Neural progenitor cell (in vitro differentiated cells): ENCODE measurements at regions not wholly inside any gene's neighbourhood (a gene's known extent, or its start where the extent isn't known, plus 50 kb on each side); places are given as distances from the start of the nearest gene placed in this dataset.

Experiments
- DNase-seq: peaks from one replicate; pipeline ENCODE4 v3.0.0-alpha.2; 2016; ENCODE audit warnings: low spot score
- H2AFZ ChIP-seq: fragments of 200-600 bp; sonication (generic); replicated peaks from 2 replicates; pipeline ENCODE4 v1.6.1; 2016; ENCODE audit warnings: antibody characterized with exemption
- H3F3A ChIP-seq: fragments of 200-600 bp; sonication (generic); 2 replicates; pipeline ENCODE4 v1.6.1; 2016; ENCODE audit warnings: antibody characterized with exemption, low read depth
- H3K27ac ChIP-seq: fragments of 200-600 bp; sonication (generic); 2 replicates; pipeline ENCODE4 v1.5.1; 2016; ENCODE audit warnings: mild to moderate bottlenecking
- H3K27me3 ChIP-seq: fragments of 200-600 bp; sonication (generic); 2 replicates; pipeline ENCODE4 v1.6.1; 2016; ENCODE audit warnings: mild to moderate bottlenecking, moderate library complexity
- H3K36me3 ChIP-seq: fragments of 200-600 bp; sonication (generic); 2 replicates; pipeline ENCODE4 v1.5.1; 2016
- H3K4me1 ChIP-seq: fragments of 200-600 bp; sonication (generic); 2 replicates; pipeline ENCODE4 v1.6.1; 2016; ENCODE audit warnings: mixed run types
- H3K4me2 ChIP-seq: fragments of 200-600 bp; sonication (generic); 2 replicates; pipeline ENCODE4 v1.6.1; 2016
- H3K4me3 ChIP-seq: fragments of 200-600 bp; sonication (generic); 2 replicates; pipeline ENCODE4 v1.5.1; 2016
- H3K79me2 ChIP-seq: fragments of 200-600 bp; sonication (generic); 2 replicates; pipeline ENCODE4 v1.6.1; 2016; ENCODE audit warnings: low read depth
- H3K9ac ChIP-seq: fragments of 200-600 bp; sonication (generic); 2 replicates; pipeline ENCODE4 v1.6.1; 2016
- H3K9me3 ChIP-seq: fragments of 200-600 bp; sonication (generic); 2 replicates; pipeline ENCODE4 v1.5.1; 2016; ENCODE audit warnings: low read depth
- H4K20me1 ChIP-seq: fragments of 200-600 bp; sonication (generic); 2 replicates; pipeline ENCODE4 v1.6.1; 2016; ENCODE audit warnings: low read depth
- H3K27ac Mint-ChIP-seq: 3 replicates; pipeline ENCODE4 v1.8.0; 2021; ENCODE audit warnings: mixed read lengths
- H3K27me3 Mint-ChIP-seq: 2 replicates; pipeline ENCODE4 v1.8.0; 2022; ENCODE audit warnings: low read depth, mild to moderate bottlenecking, inconsistent platforms, moderate library complexity, mixed read lengths; ENCODE audit not compliant: insufficient read depth
- H3K36me3 Mint-ChIP-seq: 3 replicates; pipeline ENCODE4 v1.8.0; 2021; ENCODE audit warnings: mixed read lengths
- H3K4me1 Mint-ChIP-seq: 3 replicates; pipeline ENCODE4 v1.8.0; 2021; ENCODE audit warnings: mixed read lengths
- H3K4me3 Mint-ChIP-seq: 3 replicates; pipeline ENCODE4 v1.8.0; 2021; ENCODE audit warnings: mild to moderate bottlenecking, moderate library complexity, mixed read lengths
- H3K9me3 Mint-ChIP-seq: 3 replicates; pipeline ENCODE4 v1.8.0; 2020; ENCODE audit warnings: mixed read lengths
- CTCF ChIP-seq: fragments of 200-600 bp; sonication (generic); IDR thresholded peaks from 2 replicates; pipeline ENCODE4 v1.5.1; 2017; ENCODE audit warnings: antibody characterized with exemption, mild to moderate bottlenecking
- EZH2 ChIP-seq: fragments of 200-600 bp; sonication (generic); IDR thresholded peaks from 2 replicates; pipeline ENCODE4 v1.6.1; 2017; ENCODE audit warnings: antibody characterized with exemption, mild to moderate bottlenecking, moderate library complexity
- EZH2phosphoT487 ChIP-seq: fragments of 200-600 bp; sonication (generic); IDR thresholded peaks from 2 replicates; pipeline ENCODE4 v1.6.1; 2017; ENCODE audit warnings: antibody characterized with exemption

- no peak for DNase-seq
- Mint-ChIP-seq H3K27me3 (no peaks in the 10 kb centered on the region), H3K9me3 (no peaks in the 10 kb centered on the region), H3K4me3 (no peak overlapping the region), H3K27ac (no peak overlapping the region), H3K36me3 (no peaks in the 10 kb centered on the region), H3K4me1 (peaks cover 3% of the 10 kb centered on the region)
- Histone ChIP-seq H3K9ac (no peak overlapping the region), H3K4me3 (no peak overlapping the region), H3K27ac (no peak overlapping the region), H3F3A (no peaks in the 10 kb centered on the region), H3K36me3 (no peaks in the 10 kb centered on the region), H4K20me1 (no peaks in the 10 kb centered on the region), H3K4me2 (no peak overlapping the region), H3K4me1 (no peaks in the 10 kb centered on the region), H3K27me3 (no peaks in the 10 kb centered on the region), H2AFZ (no peak overlapping the region), H3K9me3 (no peaks in the 10 kb centered on the region), H3K79me2 (no peaks in the 10 kb centered on the region)
- TF ChIP-seq CTCF = no peak
- TF ChIP-seq EZH2 = no peak
- no peak for TF ChIP-seq EZH2phosphoT487
These were observed 157.5 kb upstream of the TBX18 start for GRCh38 chr6:84921891-84922290.

- H3K9me3 ChIP-seq = no peaks in the 10 kb centered on the region
- no peak for TF ChIP-seq EZH2
- no peak for TF ChIP-seq EZH2phosphoT487
- TF ChIP-seq CTCF = no peak
- no peaks in the 10 kb centered on the region for H3K4me1 Mint-ChIP-seq
- H3K27ac Mint-ChIP-seq = no peak overlapping the region
- H3K4me1 ChIP-seq = no peaks in the 10 kb centered on the region
- no peaks in the 10 kb centered on the region for H3F3A ChIP-seq
- no peaks in the 10 kb centered on the region for H3K27me3 Mint-ChIP-seq
- no peak overlapping the region for H3K4me3 ChIP-seq
- H2AFZ ChIP-seq = no peak overlapping the region
- H3K4me3 Mint-ChIP-seq = no peak overlapping the region
- no peak overlapping the region for H3K9ac ChIP-seq
- H3K36me3 ChIP-seq = no peaks in the 10 kb centered on the region
- no peak overlapping the region for H3K27ac ChIP-seq
- H3K79me2 ChIP-seq = no peaks in the 10 kb centered on the region
- H3K4me2 ChIP-seq = no peak overlapping the region
- no peaks in the 10 kb centered on the region for H3K27me3 ChIP-seq
- no peaks in the 10 kb centered on the region for H4K20me1 ChIP-seq
- no peaks in the 10 kb centered on the region for H3K9me3 Mint-ChIP-seq
- no peaks in the 10 kb centered on the region for H3K36me3 Mint-ChIP-seq
- DNase-seq = no peak
These were observed 155.6 kb upstream of the TBX18 start for GRCh38 chr6:84920021-84920420.

GRCh38 chr6:84916704-84917103 lies 152.3 kb upstream of the TBX18 start:
- no peaks in the 10 kb centered on the region for H3K79me2 ChIP-seq
- H4K20me1 ChIP-seq = no peaks in the 10 kb centered on the region
- H3K4me3 Mint-ChIP-seq = no peak overlapping the region
- H3K27me3 ChIP-seq = no peaks in the 10 kb centered on the region
- no peak overlapping the region for H2AFZ ChIP-seq
- no peak for DNase-seq
- no peak overlapping the region for H3K27ac Mint-ChIP-seq
- H3K36me3 Mint-ChIP-seq = no peaks in the 10 kb centered on the region
- peaks cover 2% of the 10 kb centered on the region for H3K27me3 Mint-ChIP-seq
- TF ChIP-seq CTCF = no peak
- TF ChIP-seq EZH2 = no peak
- TF ChIP-seq EZH2phosphoT487 = no peak
- H3F3A ChIP-seq = no peaks in the 10 kb centered on the region
- no peaks in the 10 kb centered on the region for H3K36me3 ChIP-seq
- H3K4me2 ChIP-seq = no peak overlapping the region
- no peaks in the 10 kb centered on the region for H3K4me1 ChIP-seq
- no peak overlapping the region for H3K4me3 ChIP-seq
- no peaks in the 10 kb centered on the region for H3K9me3 ChIP-seq
- H3K27ac ChIP-seq = no peak overlapping the region
- peaks cover 6% of the 10 kb centered on the region for H3K4me1 Mint-ChIP-seq
- H3K9ac ChIP-seq = no peak overlapping the region
- no peaks in the 10 kb centered on the region for H3K9me3 Mint-ChIP-seq
